ENCODE measurements at regions not wholly inside any gene's neighbourhood (a gene's known extent, or its start where the extent isn't known, plus 50 kb on each side); places are given as distances from the start of the nearest gene placed in this dataset.

GRCh38 chr1:184861755-184862336 is 107.2 kb upstream of the EDEM3 start:
- H3K27ac ChIP-seq = no peak overlapping the region
- ATAC-seq (peak in 1 of 4 donors; percentile 7), DNase-seq (no peak)

GRCh38 chr1:184860985-184861754 is 106.5 kb upstream of the EDEM3 start:
- Histone ChIP-seq H3K9me3 (no peaks in the 10 kb centered on the region), H3K27ac (no peak overlapping the region), H3K27me3 (no peaks in the 10 kb centered on the region), H3K4me1 (no peaks in the 10 kb centered on the region), H3K4me3 (no peak overlapping the region), H3K36me3 (no peaks in the 10 kb centered on the region)
- TF ChIP-seq CTCF (IDR thresholded peaks at IDR 0.05) = no peak
- TF ChIP-seq POLR2A (IDR thresholded peaks at IDR 0.05) = no peak
- intact Hi-C loops (cut with DNase I) = no loop called here
- ATAC-seq = no peak
- WGBS (ENCODE audit: insufficient coverage, low coverage, low lambda C conversion rate, missing lambda C conversion rate) = 50% methylated on average over 2 of the region's 2 CpGs
- no peak for DNase-seq

More at GRCh38 chr1:184861755-184862336, 107.2 kb upstream of the EDEM3 start:
- no peaks in the 10 kb centered on the region for H3K4me1 ChIP-seq
- H3K4me3 ChIP-seq = no peak overlapping the region
- no peaks in the 10 kb centered on the region for H3K9me3 ChIP-seq
- no peaks in the 10 kb centered on the region for H3K36me3 ChIP-seq
- intact Hi-C loops (cut with DNase I) = no loop called here
- H3K27me3 ChIP-seq = no peaks in the 10 kb centered on the region
- WGBS (ENCODE audit: insufficient coverage, low coverage, low lambda C conversion rate, missing lambda C conversion rate) = 23% methylated on average over 6 of the region's 6 CpGs
- TF ChIP-seq POLR2A (IDR thresholded peaks at IDR 0.05) (no peak), CTCF (IDR thresholded peaks at IDR 0.05) (no peak)

GRCh38 chr1:184860535-184860934 is 105.9 kb upstream of the EDEM3 start:
- H3K4me1 ChIP-seq = no peaks in the 10 kb centered on the region
- TF ChIP-seq CTCF (IDR thresholded peaks at IDR 0.05) (no peak), POLR2A (IDR thresholded peaks at IDR 0.05) (no peak)
- no peak for ATAC-seq

GRCh38 chr1:184859381-184860105 is 104.9 kb upstream of the EDEM3 start:
- intact Hi-C loops (cut with DNase I) = no loop called here
- H3K27me3 ChIP-seq = no peaks in the 10 kb centered on the region
- no peaks in the 10 kb centered on the region for H3K36me3 ChIP-seq
- no peaks in the 10 kb centered on the region for H3K9me3 ChIP-seq
- ATAC-seq (no peak), DNase-seq (no peak)
- no peaks in the 10 kb centered on the region for H3K4me1 ChIP-seq
- no peak overlapping the region for H3K4me3 ChIP-seq
- TF ChIP-seq CTCF (IDR thresholded peaks at IDR 0.05) = no peak
- no peak for TF ChIP-seq POLR2A (IDR thresholded peaks at IDR 0.05)
- 70% methylated on average over 5 of the region's 5 CpGs for WGBS (ENCODE audit: insufficient coverage, low coverage, low lambda C conversion rate, missing lambda C conversion rate)
- no peak overlapping the region for H3K27ac ChIP-seq

More at GRCh38 chr1:184860535-184860934, 105.9 kb upstream of the EDEM3 start:
- Histone ChIP-seq H3K9me3 (no peaks in the 10 kb centered on the region), H3K27ac (no peak overlapping the region), H3K27me3 (no peaks in the 10 kb centered on the region), H3K4me3 (no peak overlapping the region), H3K36me3 (no peaks in the 10 kb centered on the region)
- no peak for DNase-seq
- intact Hi-C loops (cut with DNase I) = no loop called here
